ENCODE measurements at regions not wholly inside any gene's neighbourhood (a gene's known extent, or its start where the extent isn't known, plus 50 kb on each side); places are given as distances from the start of the nearest gene placed in this dataset.

DNA sequence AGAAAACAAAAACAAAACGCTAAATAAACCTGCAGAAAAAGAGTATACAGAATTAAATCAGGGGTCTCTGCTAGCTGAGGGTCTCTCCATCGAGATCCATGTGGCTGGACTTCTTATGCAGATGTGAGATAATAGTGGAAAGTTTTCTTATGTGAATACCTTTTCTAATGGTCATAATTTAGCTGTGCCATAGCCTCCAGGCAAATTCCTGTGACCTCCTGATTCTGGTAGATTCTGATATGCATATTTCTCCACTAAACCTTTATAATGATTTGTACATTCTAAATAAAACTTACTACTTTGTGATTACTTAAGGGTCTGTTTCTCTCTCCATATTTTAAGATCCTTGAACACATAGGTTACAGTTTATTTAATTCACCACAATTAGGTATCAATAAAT, 1002.6 kb downstream of the GALC start:
- intact Hi-C loops (cut with DNase I; ENCODE audit: low total_unique reads), result no loop called here
- Histone ChIP-seq H3K4me1 (no peaks in the 10 kb centered on the region), H3K27me3 (no peaks in the 10 kb centered on the region), H3K36me3 (no peaks in the 10 kb centered on the region), H3K9me3 (no peaks in the 10 kb centered on the region), H3K4me3 (no peak overlapping the region), H3K27ac (no peak overlapping the region)
- TF ChIP-seq POLR2AphosphoS5 (IDR thresholded peaks at IDR 0.05), result no peak
- TF ChIP-seq, protein P1, sequence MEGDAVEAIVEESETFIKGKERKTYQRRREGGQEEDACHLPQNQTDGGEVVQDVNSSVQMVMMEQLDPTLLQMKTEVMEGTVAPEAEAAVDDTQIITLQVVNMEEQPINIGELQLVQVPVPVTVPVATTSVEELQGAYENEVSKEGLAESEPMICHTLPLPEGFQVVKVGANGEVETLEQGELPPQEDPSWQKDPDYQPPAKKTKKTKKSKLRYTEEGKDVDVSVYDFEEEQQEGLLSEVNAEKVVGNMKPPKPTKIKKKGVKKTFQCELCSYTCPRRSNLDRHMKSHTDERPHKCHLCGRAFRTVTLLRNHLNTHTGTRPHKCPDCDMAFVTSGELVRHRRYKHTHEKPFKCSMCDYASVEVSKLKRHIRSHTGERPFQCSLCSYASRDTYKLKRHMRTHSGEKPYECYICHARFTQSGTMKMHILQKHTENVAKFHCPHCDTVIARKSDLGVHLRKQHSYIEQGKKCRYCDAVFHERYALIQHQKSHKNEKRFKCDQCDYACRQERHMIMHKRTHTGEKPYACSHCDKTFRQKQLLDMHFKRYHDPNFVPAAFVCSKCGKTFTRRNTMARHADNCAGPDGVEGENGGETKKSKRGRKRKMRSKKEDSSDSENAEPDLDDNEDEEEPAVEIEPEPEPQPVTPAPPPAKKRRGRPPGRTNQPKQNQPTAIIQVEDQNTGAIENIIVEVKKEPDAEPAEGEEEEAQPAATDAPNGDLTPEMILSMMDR (IDR thresholded peaks at IDR 0.05), result no peak
- no peak for TF ChIP-seq POLR2A (IDR thresholded peaks at IDR 0.05)
- DNase-seq (ENCODE audit: low spot score in 2 of 2), result no peak

DNA sequence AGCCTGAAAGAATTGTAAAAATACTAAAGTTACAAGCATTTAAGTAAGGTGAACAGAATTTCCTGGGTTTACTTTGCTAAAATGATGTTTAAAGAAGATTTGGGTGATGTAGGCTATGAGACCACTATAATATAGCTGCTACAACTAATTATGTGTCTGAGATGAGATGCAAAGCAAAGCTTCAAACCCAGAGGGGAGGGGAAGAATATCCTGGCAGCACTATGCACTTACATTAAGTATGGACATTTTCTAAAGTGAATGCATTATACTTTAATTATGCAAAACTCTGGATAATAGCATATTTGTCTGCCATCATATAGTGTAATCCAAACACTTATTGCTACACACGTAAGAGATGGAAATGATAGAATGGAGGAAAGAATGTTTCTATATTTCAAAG, 1003.7 kb downstream of the GALC start:
- no peaks in the 10 kb centered on the region for H3K4me1 ChIP-seq
- H3K27ac ChIP-seq, result no peak overlapping the region
- intact Hi-C loops (cut with DNase I; ENCODE audit: low total_unique reads), result no loop called here
- no peaks in the 10 kb centered on the region for H3K9me3 ChIP-seq
- H3K27me3 ChIP-seq, result no peaks in the 10 kb centered on the region
- DNase-seq (ENCODE audit: low spot score in 2 of 2), result no peak
- TF ChIP-seq, protein P1 (IDR thresholded peaks at IDR 0.05), result no peak
- TF ChIP-seq POLR2AphosphoS5 (IDR thresholded peaks at IDR 0.05) (no peak), POLR2A (IDR thresholded peaks at IDR 0.05) (no peak)
- H3K4me3 ChIP-seq, result no peak overlapping the region
- no peaks in the 10 kb centered on the region for H3K36me3 ChIP-seq

DNA sequence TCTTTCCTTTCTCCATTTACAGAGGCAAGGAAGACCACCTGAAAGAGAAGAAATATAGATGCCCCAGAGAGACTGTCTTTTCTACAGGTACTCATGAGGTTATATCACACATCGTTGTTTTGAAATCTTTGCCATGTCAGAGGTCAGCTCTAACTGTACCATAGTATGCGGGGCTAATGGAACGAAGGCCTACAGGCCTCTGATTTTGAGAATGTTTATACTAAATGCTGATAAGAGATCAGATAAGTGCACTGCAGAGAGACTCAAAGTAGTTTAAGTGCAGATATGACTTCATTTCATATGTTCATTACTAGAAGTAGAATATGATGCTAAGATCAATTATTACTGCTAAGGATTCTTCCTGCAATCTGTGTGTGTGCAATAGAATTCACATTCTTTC, 1005.0 kb downstream of the GALC start:
- Histone ChIP-seq H3K4me3 (no peak overlapping the region), H3K27ac (no peak overlapping the region), H3K9me3 (no peaks in the 10 kb centered on the region), H3K27me3 (no peaks in the 10 kb centered on the region), H3K4me1 (no peaks in the 10 kb centered on the region), H3K36me3 (no peaks in the 10 kb centered on the region)
- intact Hi-C loops (cut with DNase I; ENCODE audit: low total_unique reads), result no loop called here
- no peak for DNase-seq (ENCODE audit: low spot score in 2 of 2)
- TF ChIP-seq, protein P1 (IDR thresholded peaks at IDR 0.05), result no peak
- no peak for TF ChIP-seq POLR2A (IDR thresholded peaks at IDR 0.05)
- no peak for TF ChIP-seq POLR2AphosphoS5 (IDR thresholded peaks at IDR 0.05)

DNA sequence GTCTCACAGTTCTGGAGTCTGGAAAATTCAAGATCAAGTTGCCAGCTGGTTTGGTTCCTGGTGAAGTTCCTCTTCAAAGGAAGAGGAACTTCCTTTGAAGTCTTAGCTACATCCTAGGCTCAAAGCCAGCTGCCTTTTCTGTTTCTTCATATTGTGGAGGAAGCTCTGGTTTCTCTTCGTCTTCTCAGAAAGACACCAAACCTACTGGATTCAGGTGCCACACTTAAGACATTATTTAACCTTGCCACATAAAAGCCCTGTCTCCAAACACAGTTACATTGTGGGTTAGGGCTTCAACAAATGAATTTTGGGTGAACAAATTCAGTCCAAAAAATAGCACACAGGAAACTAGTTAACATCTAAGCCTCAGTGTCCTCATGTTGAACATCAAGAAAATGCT, 1019.8 kb downstream of the GALC start:
- no peak for DNase-seq (ENCODE audit: low spot score in 2 of 2)
- Histone ChIP-seq H3K4me3 (no peak overlapping the region), H3K9me3 (peaks cover 12 to 27% of the 10 kb centered on the region in 2 donors), H3K27me3 (no peaks in the 10 kb centered on the region), H3K4me1 (no peaks in the 10 kb centered on the region), H3K27ac (no peak overlapping the region), H3K36me3 (no peaks in the 10 kb centered on the region)
- no peak for TF ChIP-seq POLR2AphosphoS5 (IDR thresholded peaks at IDR 0.05)
- TF ChIP-seq POLR2A (IDR thresholded peaks at IDR 0.05), result no peak
- TF ChIP-seq, protein P1 (IDR thresholded peaks at IDR 0.05), result no peak
- intact Hi-C loops (cut with DNase I; ENCODE audit: low total_unique reads), result no loop called here

DNA sequence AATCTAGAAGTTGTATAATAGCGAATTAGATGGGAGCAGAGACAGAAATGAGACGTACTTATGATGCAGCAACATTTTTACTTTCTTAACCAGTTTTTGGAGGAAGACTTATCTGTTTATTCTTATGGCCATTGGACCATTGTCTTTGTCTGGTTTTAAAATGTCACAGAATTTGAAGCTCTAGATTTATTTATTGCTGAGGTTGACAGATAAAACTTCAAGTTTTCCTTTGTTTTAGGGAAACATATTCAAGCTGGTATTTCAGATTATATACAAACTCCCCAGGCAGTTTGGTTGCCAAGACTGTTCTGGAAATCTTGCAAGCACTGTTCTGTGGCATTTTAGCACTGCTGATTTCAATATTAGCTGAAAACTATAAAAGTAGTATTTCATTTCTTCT, 1021.7 kb downstream of the GALC start:
- no peak overlapping the region for H3K27ac ChIP-seq

More for the DNA sequence above, 1021.7 kb downstream of the GALC start:
- intact Hi-C loops (cut with DNase I; ENCODE audit: low total_unique reads), result no loop called here
- no peaks in the 10 kb centered on the region for H3K36me3 ChIP-seq
- H3K27me3 ChIP-seq, result no peaks in the 10 kb centered on the region
- no peak for DNase-seq (ENCODE audit: low spot score in 2 of 2)
- no peaks in the 10 kb centered on the region for H3K4me1 ChIP-seq
- H3K4me3 ChIP-seq, result no peak overlapping the region
- peaks cover 7 to 14% of the 10 kb centered on the region in 2 donors for H3K9me3 ChIP-seq
- TF ChIP-seq POLR2A (IDR thresholded peaks at IDR 0.05) (no peak), POLR2AphosphoS5 (IDR thresholded peaks at IDR 0.05) (no peak)
- TF ChIP-seq, protein P1 (IDR thresholded peaks at IDR 0.05), result no peak

Measured in breast epithelium (tissue), 4 donors.